ENCODE measurements at regions not wholly inside any gene's neighbourhood (a gene's known extent, or its start where the extent isn't known, plus 50 kb on each side); places are given as distances from the start of the nearest gene placed in this dataset.

GRCh38 chr10:78450239-78450638 lies 416.6 kb downstream of the RPS24 start:
- BruUV-seq (replicated peaks) = no TSS peak

GRCh38 chr10:78450807-78451485 lies 417.3 kb downstream of the RPS24 start:
- BruUV-seq (replicated peaks) = no TSS peak
- H3K4me3 Mint-ChIP-seq (ENCODE audit: unreplicated experiment) = no peak overlapping the region
- intact Hi-C loops (cut with micrococcal nuclease) = no loop called here

More at GRCh38 chr10:78450239-78450638, 416.6 kb downstream of the RPS24 start:
- Mint-ChIP-seq H3K9me3 (ENCODE audit: unreplicated experiment) (no peaks in the 10 kb centered on the region), H3K27ac (ENCODE audit: low read depth, unreplicated experiment) (no peak overlapping the region), H3K27me3 (ENCODE audit: insufficient read depth, unreplicated experiment) (peaks cover 89% of the 10 kb centered on the region), H3K4me1 (ENCODE audit: insufficient read depth, unreplicated experiment) (no peaks in the 10 kb centered on the region), H3K4me3 (ENCODE audit: unreplicated experiment) (no peak overlapping the region), H3K36me3 (ENCODE audit: insufficient read depth, unreplicated experiment) (no peaks in the 10 kb centered on the region)
- ChIA-PET CTCF (interaction anchor here (1.2 kb wide), 1 partner anchor 22 kb away, joined by 5 read pairs; no protein-coding TSS in a partner anchor), POLR2A (interaction anchor here (1.0 kb wide), 1 partner anchor 18 kb away, joined by 4 read pairs; no protein-coding TSS in a partner anchor)
- no peak for DNase-seq (ENCODE audit: unreplicated experiment)
- TF ChIP-seq CTCF (IDR thresholded peaks at IDR 0.05; ENCODE audit: unreplicated experiment) = no peak
- intact Hi-C loops (cut with micrococcal nuclease) = no loop called here

GRCh38 chr10:78451592-78451991 lies 417.9 kb downstream of the RPS24 start:
- ChIA-PET CTCF (no interaction called here), POLR2A (no interaction called here)
- BruUV-seq (replicated peaks) = no TSS peak
- H3K36me3 Mint-ChIP-seq (ENCODE audit: insufficient read depth, unreplicated experiment) = no peaks in the 10 kb centered on the region
- no peak for TF ChIP-seq CTCF (IDR thresholded peaks at IDR 0.05; ENCODE audit: unreplicated experiment)
- H3K27ac Mint-ChIP-seq (ENCODE audit: low read depth, unreplicated experiment) = no peak overlapping the region
- no peaks in the 10 kb centered on the region for H3K9me3 Mint-ChIP-seq (ENCODE audit: unreplicated experiment)
- H3K27me3 Mint-ChIP-seq (ENCODE audit: insufficient read depth, unreplicated experiment) = peaks cover 90% of the 10 kb centered on the region
- H3K4me1 Mint-ChIP-seq (ENCODE audit: insufficient read depth, unreplicated experiment) = no peaks in the 10 kb centered on the region
- intact Hi-C loops (cut with micrococcal nuclease) = no loop called here
- no peak for DNase-seq (ENCODE audit: unreplicated experiment)
- H3K4me3 Mint-ChIP-seq (ENCODE audit: unreplicated experiment) = no peak overlapping the region

More at GRCh38 chr10:78450807-78451485, 417.3 kb downstream of the RPS24 start:
- POLR2A ChIA-PET = no interaction called here
- no peak overlapping the region for H3K27ac Mint-ChIP-seq (ENCODE audit: low read depth, unreplicated experiment)
- DNase-seq (ENCODE audit: unreplicated experiment) = no peak
- H3K36me3 Mint-ChIP-seq (ENCODE audit: insufficient read depth, unreplicated experiment) = no peaks in the 10 kb centered on the region
- no peaks in the 10 kb centered on the region for H3K9me3 Mint-ChIP-seq (ENCODE audit: unreplicated experiment)
- CTCF ChIA-PET = no interaction called here
- H3K27me3 Mint-ChIP-seq (ENCODE audit: insufficient read depth, unreplicated experiment) = peaks cover 89% of the 10 kb centered on the region
- TF ChIP-seq CTCF (IDR thresholded peaks at IDR 0.05; ENCODE audit: unreplicated experiment) = no peak
- H3K4me1 Mint-ChIP-seq (ENCODE audit: insufficient read depth, unreplicated experiment) = no peaks in the 10 kb centered on the region

GRCh38 chr10:78454123-78454645 lies 420.5 kb downstream of the RPS24 start:
- Mint-ChIP-seq H3K27me3 (ENCODE audit: insufficient read depth, unreplicated experiment) (peaks cover 65% of the 10 kb centered on the region), H3K9me3 (ENCODE audit: unreplicated experiment) (no peaks in the 10 kb centered on the region), H3K4me1 (ENCODE audit: insufficient read depth, unreplicated experiment) (no peaks in the 10 kb centered on the region), H3K27ac (ENCODE audit: low read depth, unreplicated experiment) (no peak overlapping the region), H3K4me3 (ENCODE audit: unreplicated experiment) (no peak overlapping the region), H3K36me3 (ENCODE audit: insufficient read depth, unreplicated experiment) (no peaks in the 10 kb centered on the region)
- ChIA-PET POLR2A (no interaction called here), CTCF (interaction anchor here (0.6 kb wide), 1 partner anchor 743 kb away, joined by 3 read pairs; no protein-coding TSS in a partner anchor)
- no TSS peak for BruUV-seq (replicated peaks)
- no peak for TF ChIP-seq CTCF (IDR thresholded peaks at IDR 0.05; ENCODE audit: unreplicated experiment)
- DNase-seq (ENCODE audit: unreplicated experiment) = no peak
- intact Hi-C loops (cut with micrococcal nuclease) = no loop called here

All from MCF 10A (cell line).